ENCODE measurements at regions not wholly inside any gene's neighbourhood (a gene's known extent, or its start where the extent isn't known, plus 50 kb on each side); places are given as distances from the start of the nearest gene placed in this dataset.

GRCh38 chr2:39487398-39488250 lies 50.5 kb upstream of the MAP4K3 start:
- Histone ChIP-seq H3K27ac (no peak overlapping the region), H3K4me3 (no peak overlapping the region), H3K27me3 (no peaks in the 10 kb centered on the region), H3K36me3 (no peaks in the 10 kb centered on the region), H3K9me3 (no peaks in the 10 kb centered on the region), H3K4me1 (peaks cover 0 to 15% (median 12%) of the 10 kb centered on the region in 4 donors)
- TF ChIP-seq CTCF (IDR thresholded peaks at IDR 0.05) = no peak
- TF ChIP-seq POLR2A (IDR thresholded peaks at IDR 0.05) = no peak
- no peak for TF ChIP-seq EP300 (IDR thresholded peaks at IDR 0.05)
- no peak for TF ChIP-seq POLR2AphosphoS5 (IDR thresholded peaks at IDR 0.05)
- DNase-seq (no peak), ATAC-seq (ENCODE audit: low FRiP score in 2 of 2) (no peak)
- WGBS, 2 donors = 39 to 40% methylated on average over 4 of the region's 4 CpGs

- WGBS, 2 donors = 77 to 86% methylated on average over 4 of the region's 4 CpGs
- Histone ChIP-seq H3K9me3 (no peaks in the 10 kb centered on the region), H3K27me3 (no peaks in the 10 kb centered on the region), H3K36me3 (no peaks in the 10 kb centered on the region), H3K27ac (peak overlapping the region in 1 of 4 donors; percentile 28), H3K4me1 (peaks cover 0 to 15% (median 12%) of the 10 kb centered on the region in 4 donors), H3K4me3 (no peak overlapping the region)
- peak in 1 of 2 donors; percentile 62 for DNase-seq
- ATAC-seq (ENCODE audit: low FRiP score in 2 of 2) = peak; percentile 70 to 75
- TF ChIP-seq EP300 (IDR thresholded peaks at IDR 0.05) = peak in 1 of 4 donors; percentile 72
- TF ChIP-seq CTCF (IDR thresholded peaks at IDR 0.05) = no peak
- peak in 1 of 2 donors; percentile 28 for TF ChIP-seq POLR2AphosphoS5 (IDR thresholded peaks at IDR 0.05)
Observed at GRCh38 chr2:39488450-39488849, 51.4 kb upstream of the MAP4K3 start.

- DNase-seq (no peak), ATAC-seq (ENCODE audit: low FRiP score in 2 of 2) (no peak)
- Histone ChIP-seq H3K36me3 (no peaks in the 10 kb centered on the region), H3K4me1 (peaks cover 8 to 20% (median 14%) of the 10 kb centered on the region in 4 donors), H3K9me3 (no peaks in the 10 kb centered on the region), H3K27me3 (no peaks in the 10 kb centered on the region), H3K27ac (no peak overlapping the region), H3K4me3 (no peak overlapping the region)
- no peak for TF ChIP-seq POLR2AphosphoS5 (IDR thresholded peaks at IDR 0.05)
- WGBS, 2 donors = 90 to 95% methylated on average over 4 of the region's 4 CpGs
Observed at GRCh38 chr2:39490586-39490985, 53.5 kb upstream of the MAP4K3 start.

- ATAC-seq (ENCODE audit: low FRiP score in 2 of 2) (no peak), DNase-seq (no peak)
- H3K27ac ChIP-seq = no peak overlapping the region
- WGBS, 2 donors = 80 to 88% methylated on average over 4 of the region's 4 CpGs
- TF ChIP-seq CTCF (IDR thresholded peaks at IDR 0.05) (no peak), EP300 (IDR thresholded peaks at IDR 0.05) (no peak), POLR2A (IDR thresholded peaks at IDR 0.05) (no peak), POLR2AphosphoS5 (IDR thresholded peaks at IDR 0.05) (no peak)
- no peak overlapping the region for H3K4me3 ChIP-seq
- H3K36me3 ChIP-seq = no peaks in the 10 kb centered on the region
- H3K4me1 ChIP-seq = peaks cover 8 to 20% (median 14%) of the 10 kb centered on the region in 4 donors
- no peaks in the 10 kb centered on the region for H3K9me3 ChIP-seq
- H3K27me3 ChIP-seq = no peaks in the 10 kb centered on the region
Observed at GRCh38 chr2:39491653-39492052, 54.6 kb upstream of the MAP4K3 start.

- Histone ChIP-seq H3K27me3 (no peaks in the 10 kb centered on the region), H3K36me3 (no peaks in the 10 kb centered on the region), H3K4me1 (peaks cover 8 to 19% (median 14%) of the 10 kb centered on the region in 4 donors), H3K4me3 (no peak overlapping the region), H3K27ac (peak overlapping the region; percentile 13 to 68 (median 52)), H3K9me3 (no peaks in the 10 kb centered on the region)
- DNase-seq (no peak), ATAC-seq (ENCODE audit: low FRiP score in 2 of 2) (peak in 1 of 2 donors; percentile 92)
- TF ChIP-seq EP300 (IDR thresholded peaks at IDR 0.05) = peak in 1 of 4 donors; percentile 71
- TF ChIP-seq CTCF (IDR thresholded peaks at IDR 0.05) = no peak
- 29 to 46% methylated on average over 3 of the region's 3 CpGs for WGBS, 2 donors
Observed at GRCh38 chr2:39492095-39492590, 55.1 kb upstream of the MAP4K3 start.
